DND-41 (cell line): ENCODE measurements at regions not wholly inside any gene's neighbourhood (a gene's known extent, or its start where the extent isn't known, plus 50 kb on each side); places are given as distances from the start of the nearest gene placed in this dataset.

Experiments used
- ATAC-seq: fragments of 200-7000 bp; cut with Tn5 transposase; 3 replicates; pipeline ENCODE4 v1.9.1; 2021; ENCODE audit warnings: low read depth; ENCODE audit not compliant: insufficient read depth
- DNase-seq: peaks from one replicate; pipeline ENCODE4 v3.0.0-alpha.2; 2020
- H2AFZ ChIP-seq: 2 replicates; pipeline ENCODE4 v1.6.0; 2012; ENCODE audit warnings: low read depth, low read length
- H3K27ac ChIP-seq: 2 replicates; pipeline ENCODE4 v1.5.1; 2012; ENCODE audit warnings: low read length, inconsistent platforms
- H3K27me3 ChIP-seq: fragments of 200-600 bp; sonication (generic); 2 replicates; pipeline ENCODE4 v1.6.0; 2012; ENCODE audit warnings: low read length, mild to moderate bottlenecking, inconsistent platforms; ENCODE audit not compliant: insufficient read depth, poor library complexity
- H3K36me3 ChIP-seq: 2 replicates; pipeline ENCODE4 v1.5.1; 2012; ENCODE audit warnings: low read length, inconsistent platforms; ENCODE audit not compliant: insufficient read depth
- H3K4me1 ChIP-seq: 2 replicates; pipeline ENCODE4 v1.5.1; 2012; ENCODE audit warnings: mild to moderate bottlenecking, low read length; ENCODE audit not compliant: insufficient read depth
- H3K4me2 ChIP-seq: 2 replicates; pipeline ENCODE4 v1.6.0; 2012; ENCODE audit warnings: mild to moderate bottlenecking, moderate library complexity, low read length, inconsistent platforms; ENCODE audit not compliant: insufficient read depth
- H3K4me3 ChIP-seq, 2 experiments: fragments of 200-600 bp in 1 of 2; shearing (Covaris generic) in 1 of 2; 2 replicates each; pipeline ENCODE4 v1.5.1; 2012 to 2016; ENCODE audit warnings: inconsistent platforms in 2 of 2, low read length in 2 of 2, mild to moderate bottlenecking in 2 of 2, low read depth in 1 of 2, moderate library complexity in 1 of 2
- H3K79me2 ChIP-seq: 2 replicates; pipeline ENCODE4 v1.6.0; 2012; ENCODE audit warnings: low read length, inconsistent platforms; ENCODE audit not compliant: insufficient read depth
- H3K9ac ChIP-seq: 2 replicates; pipeline ENCODE4 v1.6.0; 2012; ENCODE audit warnings: low read depth, mild to moderate bottlenecking, inconsistent platforms, low read length, moderate library complexity
- H3K9me3 ChIP-seq: 2 replicates; pipeline ENCODE4 v1.5.1; 2012; ENCODE audit warnings: low read length, moderate library complexity, mild to moderate bottlenecking, inconsistent platforms; ENCODE audit not compliant: insufficient read depth, severe bottlenecking
- H4K20me1 ChIP-seq: 2 replicates; pipeline ENCODE4 v1.6.0; 2012; ENCODE audit warnings: low read length; ENCODE audit not compliant: insufficient read depth
- CTCF ChIP-seq: IDR thresholded peaks from 2 replicates; pipeline ENCODE4 v1.5.1; 2012; ENCODE audit warnings: borderline replicate concordance, low read length, moderate library complexity, mild to moderate bottlenecking; ENCODE audit not compliant: poor library complexity, severe bottlenecking; ENCODE audit errors: extremely low read depth
- EZH2 ChIP-seq: IDR thresholded peaks from 3 replicates; pipeline ENCODE4 v1.6.1; 2012; ENCODE audit warnings: borderline replicate concordance, low read depth, mild to moderate bottlenecking, moderate library complexity, low read length, inconsistent platforms; ENCODE audit not compliant: severe bottlenecking

GRCh38 chr11:8832571-8833260 lies 78.3 kb upstream of the AKIP1 start:
- DNase-seq (peak; percentile 77), ATAC-seq (peak; percentile 86)
- peaks cover 19% of the 10 kb centered on the region for H3K4me1 ChIP-seq
- H3K79me2 ChIP-seq = no peaks in the 10 kb centered on the region
- H2AFZ ChIP-seq = peak overlapping the region; percentile 36; the same call in 1 of the 2 replicates
- peak overlapping the region; percentile 21; the same call in 1 of the 2 replicates for H3K27ac ChIP-seq
- H3K27me3 ChIP-seq = no peaks in the 10 kb centered on the region
- H3K9ac ChIP-seq = no peak overlapping the region
- H3K4me2 ChIP-seq = peak overlapping the region; percentile 30; the same call in 1 of the 2 replicates
- TF ChIP-seq EZH2 (no peak), CTCF (no peak)
- H3K36me3 ChIP-seq = no peaks in the 10 kb centered on the region
- no peak overlapping the region for H3K4me3 ChIP-seq
- no peaks in the 10 kb centered on the region for H4K20me1 ChIP-seq
- H3K9me3 ChIP-seq = no peaks in the 10 kb centered on the region

- TF ChIP-seq CTCF = no peak
- TF ChIP-seq EZH2 = no peak
- DNase-seq (peak; percentile 15), ATAC-seq (no peak)
- Histone ChIP-seq H3K36me3 (no peaks in the 10 kb centered on the region), H3K4me3 (no peak overlapping the region), H2AFZ (no peak overlapping the region), H3K4me1 (peaks cover 19% of the 10 kb centered on the region), H3K27ac (no peak overlapping the region), H3K27me3 (peaks cover 6% of the 10 kb centered on the region), H3K9ac (no peak overlapping the region), H3K4me2 (no peak overlapping the region), H3K9me3 (no peaks in the 10 kb centered on the region), H4K20me1 (no peaks in the 10 kb centered on the region), H3K79me2 (no peaks in the 10 kb centered on the region)
Measured at GRCh38 chr11:8833568-8834315, 77.2 kb upstream of the AKIP1 start.

- H3K9ac ChIP-seq = no peak overlapping the region
Measured at GRCh38 chr11:8834379-8834778, 76.6 kb upstream of the AKIP1 start.

More at GRCh38 chr11:8834379-8834778, 76.6 kb upstream of the AKIP1 start:
- H3K4me2 ChIP-seq = no peak overlapping the region
- no peak for TF ChIP-seq EZH2
- no peak for TF ChIP-seq CTCF
- peaks cover 19% of the 10 kb centered on the region for H3K4me1 ChIP-seq
- H3K9me3 ChIP-seq = no peaks in the 10 kb centered on the region
- ATAC-seq (no peak), DNase-seq (no peak)
- H3K27ac ChIP-seq = no peak overlapping the region
- no peak overlapping the region for H3K4me3 ChIP-seq
- H3K36me3 ChIP-seq = no peaks in the 10 kb centered on the region
- no peaks in the 10 kb centered on the region for H3K79me2 ChIP-seq
- no peak overlapping the region for H2AFZ ChIP-seq
- no peaks in the 10 kb centered on the region for H4K20me1 ChIP-seq
- peaks cover 9% of the 10 kb centered on the region for H3K27me3 ChIP-seq
